HG03196 (cell line): ENCODE measurements at regions not wholly inside any gene's neighbourhood (a gene's known extent, or its start where the extent isn't known, plus 50 kb on each side); places are given as distances from the start of the nearest gene placed in this dataset.

Experiments used
- ATAC-seq: cut with Tn5 transposase; IDR thresholded peaks from one replicate; pipeline ENCODE4 v1.9.1; 2021; ENCODE audit not compliant: unreplicated experiment

DNA sequence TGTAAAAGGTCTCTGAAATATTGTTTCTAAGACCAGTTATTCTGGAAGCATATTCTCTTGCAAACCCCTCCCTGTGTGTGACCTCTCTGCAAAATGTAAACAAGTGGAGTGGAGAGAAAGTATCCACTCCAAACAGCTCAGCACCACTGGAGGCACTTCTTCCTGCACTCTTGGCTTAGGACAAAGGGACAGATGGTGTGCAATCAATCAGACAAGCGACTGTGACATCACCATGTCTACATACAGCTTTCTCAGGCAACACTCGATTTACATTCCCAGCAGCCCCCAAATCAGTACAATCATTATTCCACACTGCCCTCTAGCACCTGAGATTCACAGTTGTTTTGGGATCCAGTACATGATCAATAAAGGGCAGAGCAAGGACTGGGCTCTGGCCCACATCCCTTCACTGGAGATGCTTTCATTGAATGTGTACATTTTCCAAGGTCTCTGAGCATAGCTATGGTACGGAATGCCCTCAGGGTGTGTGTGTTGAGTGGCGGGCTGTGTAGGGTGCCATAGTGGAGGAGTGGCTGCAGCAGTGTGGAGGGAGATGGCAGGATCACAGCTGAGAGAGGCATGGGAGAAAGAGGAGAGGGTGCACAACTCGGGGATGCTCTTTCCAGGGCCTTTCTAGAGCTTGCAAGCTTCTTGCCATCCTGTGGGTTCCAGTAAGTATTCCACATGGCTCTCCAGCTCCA is 311.8 kb upstream of the ST6GAL2 start:
- no peak for ATAC-seq

- ATAC-seq = no peak
Observed at GRCh38 chr2:107202962-107203591, 317.1 kb upstream of the ST6GAL2 start.

- ATAC-seq = no peak
Observed at GRCh38 chr2:107215401-107216350, 329.7 kb upstream of the ST6GAL2 start.

GRCh38 chr2:107218208-107218607 is 332.2 kb upstream of the ST6GAL2 start:
- no peak for ATAC-seq

GRCh38 chr2:107222466-107222865 is 336.5 kb upstream of the ST6GAL2 start:
- no peak for ATAC-seq

DNA sequence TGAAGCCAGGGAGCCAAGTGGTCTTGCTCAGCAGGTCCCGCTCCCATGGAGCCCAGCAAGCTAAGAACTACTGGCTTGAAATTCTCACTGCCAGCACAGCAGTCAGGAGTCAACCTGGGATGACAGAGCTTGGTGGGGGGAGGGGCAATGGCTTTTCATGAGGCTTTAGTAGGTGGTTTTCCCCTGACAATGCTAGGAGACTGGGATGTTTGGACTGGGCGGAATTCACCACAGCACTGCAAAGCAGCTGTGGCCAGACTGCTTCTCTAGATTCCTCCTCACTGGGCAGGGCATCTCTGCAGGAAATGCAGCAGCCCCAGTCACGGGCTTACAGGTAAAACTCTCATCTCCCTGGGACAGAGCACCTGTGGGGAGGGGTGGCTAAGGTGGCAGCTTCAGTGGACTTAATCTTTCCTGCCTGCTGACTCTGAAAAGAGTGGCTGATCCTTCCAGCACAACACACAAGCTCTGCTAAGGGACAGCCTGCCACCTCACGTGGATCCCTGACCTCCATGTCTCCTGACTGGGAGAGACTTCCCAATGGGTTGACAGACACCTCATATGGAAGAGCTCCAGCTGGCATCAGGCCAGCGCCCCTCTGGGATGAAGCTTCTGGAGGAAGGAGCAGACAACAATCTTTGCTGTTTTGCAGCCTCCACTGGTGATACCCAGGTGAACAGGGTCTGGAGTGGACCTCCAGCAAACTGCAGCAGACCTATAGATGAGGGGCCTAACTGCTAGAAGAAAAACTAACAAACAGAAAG is 349.7 kb upstream of the ST6GAL2 start:
- no peak for ATAC-seq

GRCh38 chr2:107242811-107243210 is 356.8 kb upstream of the ST6GAL2 start:
- no peak for ATAC-seq

- no peak for ATAC-seq
Observed at GRCh38 chr2:107248932-107249331, 363.0 kb upstream of the ST6GAL2 start.

DNA sequence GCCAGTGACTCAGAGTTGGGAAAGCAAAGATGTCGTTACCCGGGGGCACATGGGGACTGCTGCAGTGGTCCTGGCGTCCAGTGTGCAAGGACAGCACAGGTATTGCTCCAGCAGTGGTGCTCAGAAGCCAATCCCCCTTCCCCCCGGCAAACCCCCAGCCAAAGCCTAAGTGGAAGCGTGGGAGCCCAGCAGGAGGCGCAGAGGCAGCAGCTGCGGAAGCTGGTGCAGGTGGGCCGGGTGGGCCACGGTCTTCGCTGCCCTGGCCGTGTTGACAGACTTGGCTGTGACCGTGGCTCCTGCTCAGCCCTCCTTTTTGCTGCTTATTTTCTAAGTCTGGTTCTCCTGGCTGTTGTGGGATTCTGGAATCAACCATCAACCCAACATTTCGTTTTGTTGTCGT is 369.8 kb upstream of the ST6GAL2 start:
- ATAC-seq = no peak

DNA sequence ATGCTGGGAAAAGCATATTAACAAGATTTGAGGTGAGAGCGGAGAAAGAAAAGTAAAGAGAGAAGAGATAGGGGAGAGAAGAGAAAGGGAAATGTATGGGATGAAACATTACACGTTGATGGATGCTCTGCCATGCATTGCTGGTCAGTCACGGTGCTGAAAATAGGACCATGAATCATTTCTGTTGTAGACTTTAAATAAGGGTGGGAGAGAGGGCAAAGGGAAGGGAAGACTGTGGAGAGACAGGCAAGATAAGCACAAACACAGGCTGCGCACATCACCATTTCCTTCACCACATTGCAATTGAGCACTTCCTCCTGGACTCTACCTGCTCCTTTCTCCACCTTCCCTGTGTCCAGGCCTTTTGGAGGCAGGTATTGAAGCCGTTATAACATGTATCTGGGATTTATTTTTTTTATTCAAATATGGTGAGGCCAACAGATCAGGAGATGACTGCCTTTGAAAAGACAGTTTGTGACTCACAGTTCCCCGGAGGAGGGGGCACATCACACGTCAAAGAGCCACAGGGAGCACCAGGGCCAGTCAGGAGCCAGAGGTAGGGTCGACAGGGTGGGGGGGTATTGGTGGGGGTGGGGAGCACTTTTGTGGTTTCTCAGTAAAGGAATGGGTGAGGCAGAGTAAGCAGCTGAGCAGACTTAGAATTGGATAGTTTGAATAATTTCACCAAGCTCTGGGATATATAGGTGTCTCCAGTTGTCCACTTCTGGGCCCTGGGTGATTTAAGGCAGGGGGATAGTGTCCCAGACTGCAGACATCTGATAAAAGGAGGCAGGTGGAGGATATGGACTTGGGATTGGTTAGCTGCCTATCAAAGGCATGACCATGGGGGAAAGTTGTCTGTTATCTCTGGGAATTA is 372.8 kb upstream of the ST6GAL2 start:
- ATAC-seq = no peak

GRCh38 chr2:107259408-107260195 is 373.6 kb upstream of the ST6GAL2 start:
- no peak for ATAC-seq

GRCh38 chr2:107263628-107264027 is 377.7 kb upstream of the ST6GAL2 start:
- no peak for ATAC-seq

DNA sequence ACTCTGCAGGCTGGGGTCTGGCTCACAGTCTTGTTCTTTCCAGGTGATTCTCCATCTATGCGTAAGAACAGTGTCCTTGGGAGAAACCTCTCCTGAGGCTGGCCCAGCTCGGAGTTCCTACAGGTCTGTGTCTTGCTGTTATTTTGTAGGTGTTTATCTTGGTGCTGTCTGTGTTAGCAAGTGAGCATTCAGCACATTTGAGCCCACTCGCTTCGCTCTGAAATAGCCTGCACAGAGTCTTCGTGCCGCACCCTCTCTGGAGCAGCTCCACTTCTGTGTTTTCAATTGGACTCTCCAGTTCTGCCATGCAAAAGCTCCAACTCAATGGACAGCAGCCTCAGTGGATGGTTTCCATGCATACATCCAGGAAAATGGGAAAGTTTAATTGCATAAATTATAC is 378.2 kb upstream of the ST6GAL2 start:
- no peak for ATAC-seq

DNA sequence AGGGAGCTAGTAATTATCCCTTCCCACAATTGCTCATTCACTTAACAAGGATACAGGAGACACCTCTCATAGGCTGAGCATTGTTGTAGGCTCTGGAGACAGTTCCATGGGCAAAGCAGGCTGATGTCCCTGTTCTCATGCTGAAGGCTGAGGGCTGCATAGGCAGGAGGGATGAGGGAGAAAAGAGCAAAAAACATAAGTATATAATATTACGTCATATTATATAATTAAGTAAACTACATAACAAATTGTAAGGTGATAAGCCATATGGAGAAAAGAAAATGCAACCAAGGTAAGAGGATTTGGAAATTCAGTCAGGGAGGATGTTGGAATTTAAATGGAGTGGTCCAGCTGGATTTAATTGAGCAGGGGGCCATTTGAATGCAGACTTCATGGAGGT is 380.6 kb upstream of the ST6GAL2 start:
- ATAC-seq = no peak

DNA sequence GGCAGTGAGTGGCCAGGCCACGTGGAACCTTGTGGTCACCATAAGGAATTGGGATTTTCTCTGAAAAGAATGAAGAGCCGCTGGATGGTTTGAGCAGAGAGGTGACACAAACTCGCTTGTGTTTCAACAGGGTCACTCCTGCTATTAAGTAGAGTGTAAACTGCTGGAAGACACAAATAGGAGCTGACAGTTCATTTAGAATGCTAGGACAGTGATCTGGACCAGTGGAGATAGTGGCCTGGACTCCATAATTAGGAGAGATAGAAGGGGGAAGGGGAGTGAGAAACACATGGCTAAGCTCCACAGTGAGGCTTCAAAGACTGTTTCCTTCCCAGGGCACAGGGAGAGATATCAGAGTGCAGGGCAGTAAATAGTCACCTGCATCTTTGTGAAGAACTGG is 381.1 kb upstream of the ST6GAL2 start:
- ATAC-seq = no peak

- no peak for ATAC-seq
Observed at GRCh38 chr2:107276034-107276433, 390.1 kb upstream of the ST6GAL2 start.

DNA sequence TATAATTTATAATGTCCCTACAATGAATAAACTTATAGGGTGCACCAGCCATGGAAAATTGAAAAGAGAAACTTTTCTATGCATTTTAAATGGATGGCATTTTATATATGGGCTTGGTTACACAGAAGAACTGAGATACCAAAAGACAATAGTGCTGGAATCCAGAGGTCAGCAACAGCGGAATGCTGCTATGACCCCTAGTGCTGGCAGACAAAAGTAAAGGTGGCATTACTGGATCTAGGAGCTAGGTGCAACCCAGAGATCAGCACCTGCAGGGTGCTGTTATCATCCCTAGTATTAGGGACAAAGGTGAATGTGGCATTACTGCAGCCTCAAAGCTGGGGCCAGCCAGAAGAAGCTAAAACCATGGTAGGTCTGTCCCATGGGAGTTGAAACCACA is 392.7 kb upstream of the ST6GAL2 start:
- no peak for ATAC-seq

DNA sequence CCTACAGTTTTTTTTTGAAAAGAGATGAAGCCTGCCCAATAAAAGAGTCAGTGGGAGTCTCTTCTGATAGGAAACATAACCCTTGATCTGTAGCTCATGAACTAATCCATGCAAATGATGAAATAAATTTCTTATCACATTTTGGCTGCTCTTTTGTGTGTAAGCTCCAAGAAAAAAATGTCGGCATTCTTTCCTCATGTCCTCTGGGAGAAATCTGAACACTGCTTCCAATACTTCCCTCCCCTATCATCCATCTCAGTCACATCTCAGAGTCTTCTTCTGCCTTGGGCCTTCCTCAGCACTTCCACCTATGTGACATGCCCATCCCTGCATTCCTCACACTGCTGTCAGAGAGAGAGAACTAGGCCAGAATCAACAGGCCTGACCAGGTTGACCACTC is 395.7 kb upstream of the ST6GAL2 start:
- no peak for ATAC-seq

- ATAC-seq = no peak
Observed at GRCh38 chr2:107282135-107282534, 396.2 kb upstream of the ST6GAL2 start.
